Activated CD8-positive, alpha-beta T cell treated with anti-CD3 and anti-CD28 coated beads, Interleukin-2, amount 10 ng/mL, durations not matched to agents 7 days and 5 days (primary cell): ENCODE measurements at regions not wholly inside any gene's neighbourhood (a gene's known extent, or its start where the extent isn't known, plus 50 kb on each side); places are given as distances from the start of the nearest gene placed in this dataset.

Experiments used
- ATAC-seq: fragments of 150-1000 bp; cut with Tn5 transposase; one replicate; pipeline ENCODE4 v1.10.0; 2021; ENCODE audit warnings: moderate library complexity
- CTCF ChIA-PET: fragments of 350-600 bp; sonication (Branson Sonifier 250); formaldehyde crosslinking; loops from one replicate; lab custom pipeline; 2021; ENCODE audit warnings: antibody characterized with exemption; lab: Charles Lee
- POLR2A ChIA-PET: fragments of 350-600 bp; sonication (Branson Sonifier 250); formaldehyde crosslinking; loops from one replicate; lab custom pipeline; 2021; ENCODE audit warnings: antibody characterized with exemption; lab: Charles Lee
- DNase-seq: peaks from one replicate; pipeline ENCODE4 v3.0.0-alpha.2; 2020
- H3K27ac Mint-ChIP-seq: one replicate; pipeline ENCODE4 v1.8.0; 2021; ENCODE audit warnings: mild to moderate bottlenecking, mixed read lengths
- H3K27me3 Mint-ChIP-seq: one replicate; pipeline ENCODE4 v1.8.0; 2021; ENCODE audit warnings: low read depth, mixed read lengths
- H3K36me3 Mint-ChIP-seq: one replicate; pipeline ENCODE4 v1.8.0; 2021; ENCODE audit warnings: low read depth, mixed read lengths
- H3K4me1 Mint-ChIP-seq: one replicate; pipeline ENCODE4 v1.8.0; 2021; ENCODE audit warnings: low read depth, mixed read lengths
- H3K4me3 Mint-ChIP-seq: one replicate; pipeline ENCODE4 v1.8.0; 2021; ENCODE audit warnings: mild to moderate bottlenecking, mixed read lengths
- H3K9me3 Mint-ChIP-seq: one replicate; pipeline ENCODE4 v1.8.0; 2022; ENCODE audit warnings: mixed read lengths; ENCODE audit not compliant: insufficient read depth

DNA sequence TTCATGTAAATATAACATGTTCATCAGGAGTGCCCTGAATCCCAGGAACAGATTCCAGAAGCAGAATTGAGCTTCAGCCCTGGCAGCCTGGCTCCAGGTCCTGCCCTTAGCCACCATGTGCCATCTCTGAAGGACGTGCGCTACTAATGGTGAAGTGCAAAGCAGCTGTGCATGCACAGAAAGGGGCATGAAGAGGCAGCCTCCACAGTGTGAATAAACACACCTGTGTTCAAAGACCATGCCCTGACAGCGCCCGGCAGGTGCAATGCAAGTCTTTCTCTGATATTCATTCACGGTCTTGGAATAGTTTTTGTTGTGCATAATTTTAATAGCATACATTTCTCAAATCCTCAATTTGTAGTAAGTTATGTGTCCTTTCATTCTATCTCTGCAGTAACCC is 250.4 kb upstream of the TCERG1L start:
- Mint-ChIP-seq H3K4me1 (no peaks in the 10 kb centered on the region), H3K9me3 (peaks cover 7% of the 10 kb centered on the region), H3K4me3 (no peak overlapping the region), H3K27me3 (no peaks in the 10 kb centered on the region), H3K27ac (no peak overlapping the region), H3K36me3 (no peaks in the 10 kb centered on the region)
- ATAC-seq = no peak
- POLR2A ChIA-PET = no interaction called here
- no peak for DNase-seq
- CTCF ChIA-PET = no interaction called here

DNA sequence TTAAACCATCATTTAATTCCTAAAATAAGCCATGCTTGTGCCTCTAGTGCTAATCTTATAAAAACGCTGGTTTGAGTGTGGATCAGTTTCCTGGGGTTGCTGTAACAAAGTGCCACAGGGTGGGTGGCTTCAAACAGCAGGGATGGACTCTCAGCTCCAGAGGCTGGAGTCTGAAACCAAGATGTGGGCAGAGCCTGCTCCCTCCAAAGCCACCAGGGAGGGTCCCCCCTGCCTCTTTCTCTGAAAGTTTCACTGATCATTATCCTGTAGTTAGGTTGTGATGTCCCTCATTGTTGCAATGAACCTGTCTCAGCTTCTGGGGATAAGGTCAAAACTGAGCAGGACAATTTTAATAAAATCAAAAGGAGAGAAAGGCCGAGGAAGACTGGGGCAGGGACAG is 251.9 kb upstream of the TCERG1L start:
- no peaks in the 10 kb centered on the region for H3K36me3 Mint-ChIP-seq
- ChIA-PET CTCF (no interaction called here), POLR2A (no interaction called here)
- no peak for ATAC-seq
- no peak for DNase-seq
- no peak overlapping the region for H3K27ac Mint-ChIP-seq
- no peak overlapping the region for H3K4me3 Mint-ChIP-seq
- no peaks in the 10 kb centered on the region for H3K4me1 Mint-ChIP-seq
- H3K27me3 Mint-ChIP-seq = no peaks in the 10 kb centered on the region
- H3K9me3 Mint-ChIP-seq = peaks cover 7% of the 10 kb centered on the region

DNA sequence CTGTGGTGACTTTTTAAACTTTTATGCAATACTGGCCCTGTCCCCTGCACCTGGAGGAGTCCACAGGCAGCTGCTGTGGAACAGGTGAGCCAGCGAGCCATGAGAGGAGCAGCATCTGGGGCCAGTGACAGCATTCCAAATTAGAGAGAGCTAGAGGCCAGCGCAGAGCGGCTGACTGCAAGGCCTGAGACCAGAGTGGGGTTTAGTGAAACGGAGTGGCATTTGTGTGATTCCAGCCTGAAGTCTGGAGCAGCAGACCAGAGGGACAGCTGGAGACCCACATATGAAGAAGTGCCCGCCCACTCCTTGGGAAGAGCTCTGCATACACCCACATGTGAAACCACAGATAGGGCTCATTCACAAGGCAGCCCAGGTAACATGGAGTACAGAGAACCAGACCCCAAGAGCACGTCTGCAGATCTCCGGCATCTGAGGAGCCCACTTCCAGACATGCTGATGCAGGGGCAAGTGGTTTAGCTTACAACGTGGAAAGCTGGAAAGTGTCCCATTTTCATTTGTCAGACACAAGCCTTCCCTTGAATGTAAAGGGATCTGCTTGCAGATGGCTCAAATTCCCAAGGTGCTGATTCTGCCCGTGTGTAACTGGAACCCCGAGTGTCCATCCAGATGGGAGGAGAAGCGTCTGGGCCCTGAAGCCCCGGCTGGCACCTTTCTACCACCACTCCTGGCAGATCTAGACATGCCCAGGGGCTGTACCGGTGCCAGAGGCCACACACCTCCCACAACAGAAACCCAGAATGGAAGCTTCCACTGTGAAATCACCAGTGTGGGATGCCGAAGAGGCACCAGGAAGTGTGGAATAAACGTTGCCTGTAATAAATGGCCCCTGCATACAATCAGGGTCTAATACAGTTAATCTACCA is 256.0 kb upstream of the TCERG1L start:
- H3K27ac Mint-ChIP-seq = no peak overlapping the region
- H3K4me1 Mint-ChIP-seq = no peaks in the 10 kb centered on the region
- DNase-seq (no peak), ATAC-seq (no peak)
- no peak overlapping the region for H3K4me3 Mint-ChIP-seq
- H3K36me3 Mint-ChIP-seq = no peaks in the 10 kb centered on the region
- CTCF ChIA-PET = no interaction called here
- H3K9me3 Mint-ChIP-seq = peaks cover 7% of the 10 kb centered on the region
- no peaks in the 10 kb centered on the region for H3K27me3 Mint-ChIP-seq
- POLR2A ChIA-PET = no interaction called here

DNA sequence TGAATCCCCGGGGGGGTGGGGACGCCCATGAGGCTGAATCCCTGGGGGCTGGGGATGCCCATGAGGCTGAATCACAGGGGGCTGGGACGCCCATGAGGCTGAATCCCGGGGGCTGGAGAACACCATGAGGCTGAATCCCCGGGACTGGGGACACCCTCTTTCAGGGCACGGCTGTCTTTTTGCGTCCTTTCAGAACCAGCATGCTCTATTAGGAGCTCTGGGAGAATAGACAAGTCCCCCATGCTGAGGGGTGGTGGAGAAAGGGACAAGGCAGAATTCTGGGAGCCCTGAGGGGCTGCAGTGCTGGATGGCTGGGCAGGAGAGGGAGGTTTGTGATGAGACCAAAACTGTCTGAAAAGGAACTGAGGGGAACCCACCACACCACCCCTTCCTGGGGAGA is 257.3 kb upstream of the TCERG1L start:
- Mint-ChIP-seq H3K27me3 (no peaks in the 10 kb centered on the region), H3K4me3 (no peak overlapping the region), H3K9me3 (peaks cover 7% of the 10 kb centered on the region), H3K4me1 (no peaks in the 10 kb centered on the region), H3K36me3 (no peaks in the 10 kb centered on the region), H3K27ac (no peak overlapping the region)
- ChIA-PET CTCF (no interaction called here), POLR2A (no interaction called here)
- no peak for DNase-seq
- no peak for ATAC-seq

DNA sequence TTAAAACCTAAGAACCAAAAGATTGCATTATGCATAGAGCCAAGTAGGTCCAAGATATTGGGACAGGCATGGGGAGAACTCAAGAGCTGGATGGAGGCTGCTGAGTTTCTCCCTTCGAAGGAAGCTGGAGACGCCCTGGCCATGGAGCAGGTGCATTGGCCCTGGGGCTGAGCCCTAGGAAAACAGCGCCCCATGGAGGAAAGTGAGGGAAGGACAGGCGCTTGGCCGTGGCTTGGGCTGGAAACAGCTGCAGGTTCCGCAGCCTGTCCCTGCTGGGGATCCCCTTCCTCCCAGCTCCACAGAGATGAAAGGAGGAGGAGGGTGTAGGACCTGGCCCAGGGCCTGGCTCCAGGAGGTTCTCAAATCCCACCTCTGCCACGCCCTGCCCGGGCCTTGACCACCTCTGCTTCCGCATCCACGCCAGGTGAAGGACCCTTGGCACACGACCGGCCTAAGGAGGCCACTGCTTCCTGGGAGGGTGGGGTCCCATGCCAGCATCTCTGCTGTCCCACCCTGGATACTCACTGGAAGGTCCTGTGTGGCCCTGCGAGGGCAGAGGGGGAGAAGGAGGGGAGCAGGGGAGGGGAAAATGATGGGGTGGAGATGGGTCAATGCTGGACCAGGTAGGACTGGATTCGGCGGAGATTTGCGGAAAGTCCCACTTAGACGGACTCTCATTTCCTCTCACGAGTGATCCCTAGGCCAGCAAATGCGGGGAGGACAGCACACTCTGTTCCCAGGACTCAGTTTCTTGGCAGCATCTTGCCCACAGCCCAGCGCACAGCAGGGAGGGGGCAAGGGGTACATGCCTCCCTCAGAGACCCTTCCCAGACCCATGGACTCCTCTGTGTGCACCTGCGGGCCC is 258.6 kb upstream of the TCERG1L start:
- Mint-ChIP-seq H3K4me3 (no peak overlapping the region), H3K4me1 (no peaks in the 10 kb centered on the region), H3K27ac (no peak overlapping the region), H3K27me3 (no peaks in the 10 kb centered on the region), H3K36me3 (no peaks in the 10 kb centered on the region), H3K9me3 (peaks cover under 1% of the 10 kb centered on the region)
- POLR2A ChIA-PET = no interaction called here
- DNase-seq (no peak), ATAC-seq (no peak)
- CTCF ChIA-PET = no interaction called here

DNA sequence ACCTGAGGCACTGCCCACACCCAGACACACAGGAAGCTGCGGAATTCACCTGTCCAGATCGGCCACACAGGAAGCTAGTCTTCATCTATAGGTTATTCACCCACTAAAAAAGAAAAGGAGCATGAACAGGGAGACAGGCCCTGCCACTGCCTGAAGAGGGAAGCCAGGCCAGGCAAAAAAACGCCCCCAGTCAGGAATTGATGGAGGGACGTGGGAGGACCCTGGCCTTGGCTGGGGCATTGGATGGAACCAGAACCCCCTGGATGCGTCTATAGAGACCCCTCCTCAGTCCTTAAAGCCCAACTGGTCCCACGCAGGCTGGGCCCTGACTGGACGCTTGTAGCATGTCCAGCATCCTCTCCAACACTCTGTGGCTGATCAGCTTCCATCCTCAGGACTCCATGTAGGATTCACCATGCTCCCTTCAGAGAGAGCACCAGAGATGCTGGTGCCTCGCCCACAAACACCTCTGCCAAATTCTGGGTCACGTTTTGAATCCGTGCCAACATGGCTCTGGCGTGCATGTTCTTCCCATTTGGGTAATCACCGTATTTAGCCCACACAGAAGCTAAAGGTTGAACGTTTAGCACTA is 259.3 kb upstream of the TCERG1L start:
- Mint-ChIP-seq H3K4me3 (no peak overlapping the region), H3K9me3 (no peaks in the 10 kb centered on the region), H3K27ac (no peak overlapping the region), H3K36me3 (no peaks in the 10 kb centered on the region), H3K27me3 (no peaks in the 10 kb centered on the region), H3K4me1 (no peaks in the 10 kb centered on the region)
- ChIA-PET POLR2A (no interaction called here), CTCF (no interaction called here)
- DNase-seq (no peak), ATAC-seq (no peak)

DNA sequence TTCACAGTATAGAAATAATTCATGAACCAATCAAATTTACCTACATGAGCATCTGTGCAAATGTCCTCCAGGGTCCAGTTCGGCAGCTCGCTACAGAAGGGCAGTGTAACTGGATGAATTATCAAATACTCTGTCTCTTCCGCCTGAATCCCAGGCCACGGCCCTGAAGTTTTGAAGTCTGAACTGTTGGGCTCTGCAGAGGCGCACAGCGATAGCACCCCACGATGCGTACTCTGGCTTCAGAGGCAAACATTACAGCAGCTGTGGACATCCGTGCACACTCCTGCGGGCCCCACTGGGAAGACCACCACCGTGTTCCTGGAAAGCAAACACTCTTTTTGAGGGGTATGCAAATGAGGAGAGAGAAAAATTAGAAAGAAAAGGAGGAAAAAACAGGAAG is 259.8 kb upstream of the TCERG1L start:
- no peaks in the 10 kb centered on the region for H3K27me3 Mint-ChIP-seq
- no peak for DNase-seq
- H3K4me3 Mint-ChIP-seq = no peak overlapping the region
- no peak for ATAC-seq
- ChIA-PET POLR2A (no interaction called here), CTCF (no interaction called here)
- H3K36me3 Mint-ChIP-seq = no peaks in the 10 kb centered on the region
- H3K9me3 Mint-ChIP-seq = no peaks in the 10 kb centered on the region
- H3K27ac Mint-ChIP-seq = no peak overlapping the region
- no peaks in the 10 kb centered on the region for H3K4me1 Mint-ChIP-seq

GRCh38 chr10:131571865-131572264 is 260.3 kb upstream of the TCERG1L start:
- no peaks in the 10 kb centered on the region for H3K4me1 Mint-ChIP-seq
- H3K36me3 Mint-ChIP-seq = no peaks in the 10 kb centered on the region
- ChIA-PET CTCF (no interaction called here), POLR2A (no interaction called here)
- DNase-seq (no peak), ATAC-seq (no peak)
- H3K9me3 Mint-ChIP-seq = no peaks in the 10 kb centered on the region
- no peaks in the 10 kb centered on the region for H3K27me3 Mint-ChIP-seq
- no peak overlapping the region for H3K27ac Mint-ChIP-seq
- no peak overlapping the region for H3K4me3 Mint-ChIP-seq

DNA sequence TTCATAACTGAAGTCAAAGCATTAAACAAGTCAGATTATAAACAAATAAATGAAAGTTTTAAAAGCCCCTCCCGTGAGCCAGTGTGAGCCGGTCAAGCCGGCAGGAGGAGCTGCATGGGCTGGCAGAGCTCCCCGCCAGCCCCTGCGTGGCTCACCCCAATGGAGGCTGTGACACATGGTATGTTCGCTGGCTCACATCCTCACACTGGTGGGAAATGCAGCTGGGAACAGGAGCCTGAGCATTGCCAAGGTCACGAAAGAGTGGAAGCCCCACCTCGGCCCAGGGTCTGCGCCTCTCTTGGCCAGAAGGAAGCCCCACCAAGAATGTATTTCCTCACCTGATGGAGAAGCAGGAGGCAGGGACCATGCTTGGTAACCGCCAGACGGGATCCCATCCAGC is 261.7 kb upstream of the TCERG1L start:
- ChIA-PET CTCF (no interaction called here), POLR2A (no interaction called here)
- Mint-ChIP-seq H3K4me1 (no peaks in the 10 kb centered on the region), H3K36me3 (no peaks in the 10 kb centered on the region), H3K9me3 (no peaks in the 10 kb centered on the region), H3K4me3 (no peak overlapping the region), H3K27me3 (no peaks in the 10 kb centered on the region), H3K27ac (no peak overlapping the region)
- ATAC-seq = no peak
- DNase-seq = no peak

- DNase-seq (no peak), ATAC-seq (no peak)
- Mint-ChIP-seq H3K4me3 (no peak overlapping the region), H3K9me3 (no peaks in the 10 kb centered on the region), H3K4me1 (no peaks in the 10 kb centered on the region), H3K27ac (no peak overlapping the region), H3K27me3 (no peaks in the 10 kb centered on the region), H3K36me3 (no peaks in the 10 kb centered on the region)
- CTCF ChIA-PET = no interaction called here
- POLR2A ChIA-PET = no interaction called here
Measured at GRCh38 chr10:131573707-131574106, 262.2 kb upstream of the TCERG1L start.

DNA sequence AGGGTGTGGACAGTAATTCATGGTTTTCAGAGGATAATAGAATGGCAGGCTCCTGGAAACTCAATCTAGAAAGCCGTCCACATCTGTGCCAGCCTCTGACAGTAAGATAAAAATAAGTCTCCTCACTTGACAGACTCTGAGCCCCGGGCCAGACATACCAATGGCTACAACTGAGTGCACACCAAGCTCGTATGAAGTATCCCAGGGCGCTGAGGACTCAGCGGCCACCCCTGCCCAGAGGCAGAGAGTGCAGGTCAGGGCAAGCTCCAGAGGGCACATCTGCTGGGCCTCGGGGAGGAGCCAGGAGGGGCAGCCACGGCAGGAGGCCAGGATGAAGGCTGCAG is 262.8 kb upstream of the TCERG1L start:
- Mint-ChIP-seq H3K27ac (no peak overlapping the region), H3K27me3 (no peaks in the 10 kb centered on the region), H3K9me3 (no peaks in the 10 kb centered on the region), H3K4me1 (no peaks in the 10 kb centered on the region), H3K4me3 (no peak overlapping the region), H3K36me3 (no peaks in the 10 kb centered on the region)
- DNase-seq = no peak
- ATAC-seq = no peak
- ChIA-PET POLR2A (no interaction called here), CTCF (no interaction called here)

DNA sequence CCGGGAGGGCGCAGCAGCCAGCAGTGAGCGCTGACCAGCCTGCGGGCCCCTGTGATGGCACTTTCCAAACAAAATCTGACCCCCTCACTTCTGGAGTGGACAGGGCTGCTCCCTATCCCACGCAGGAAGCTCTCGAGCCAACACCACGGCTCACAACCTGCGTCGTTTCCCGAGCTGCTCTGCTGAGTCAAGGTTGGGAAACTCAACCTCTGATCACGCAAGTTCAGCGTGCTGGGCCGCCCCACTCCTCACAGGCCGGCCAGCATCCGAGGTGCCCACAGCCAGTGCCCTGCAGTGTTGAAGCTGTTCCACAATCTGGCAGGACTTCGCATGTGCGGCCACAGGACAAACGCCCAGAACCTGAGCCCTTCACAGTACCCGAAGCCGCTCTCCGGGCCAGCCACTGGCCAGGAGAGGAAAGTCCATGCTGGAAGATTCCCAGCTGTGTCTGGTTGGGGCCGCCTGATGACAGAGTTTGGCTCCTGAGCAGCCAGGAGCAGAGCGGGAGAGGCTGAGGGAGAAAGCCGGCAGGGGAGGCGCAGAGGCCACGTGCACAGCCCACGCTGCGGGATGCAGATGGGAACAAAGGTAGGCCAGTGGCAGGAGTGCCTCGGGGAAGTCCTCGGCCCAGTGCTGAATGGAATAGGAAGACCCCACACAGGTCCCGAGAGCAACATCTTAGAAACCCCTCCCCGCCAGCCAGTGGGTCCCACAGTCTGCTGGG is 263.3 kb upstream of the TCERG1L start:
- H3K27ac Mint-ChIP-seq = no peak overlapping the region
- H3K4me3 Mint-ChIP-seq = no peak overlapping the region
- H3K36me3 Mint-ChIP-seq = no peaks in the 10 kb centered on the region
- H3K4me1 Mint-ChIP-seq = no peaks in the 10 kb centered on the region
- DNase-seq = no peak
- H3K9me3 Mint-ChIP-seq = no peaks in the 10 kb centered on the region
- ChIA-PET POLR2A (no interaction called here), CTCF (no interaction called here)
- no peaks in the 10 kb centered on the region for H3K27me3 Mint-ChIP-seq
- ATAC-seq = no peak
